ENCODE measurements at regions not wholly inside any gene's neighbourhood (a gene's known extent, or its start where the extent isn't known, plus 50 kb on each side); places are given as distances from the start of the nearest gene placed in this dataset.

GRCh38 chr6:93083337-93084230, 335.8 kb downstream of the EPHA7 start:
- Histone ChIP-seq H2BK15ac (ENCODE audit: low read length) (no peak overlapping the region), H2BK20ac (ENCODE audit: low read length) (no peak overlapping the region), H3K14ac (ENCODE audit: insufficient read length) (no peak overlapping the region), H3K4me3 (ENCODE audit: extremely low read depth in 1 of 4, insufficient read depth in 2 of 4, low read depth in 3 of 4, low read length in 4 of 4) (no peak overlapping the region), H3K4ac (replicated peaks; ENCODE audit: insufficient read length, low read depth, low read length) (no peak overlapping the region), H2AK5ac (ENCODE audit: low read depth, low read length) (no peak overlapping the region), H3K27me3 (replicated peaks in 1 of 4; ENCODE audit: control insufficient read depth in 3 of 4, extremely low read depth in 1 of 4, insufficient read depth in 3 of 4, low read length in 3 of 4) (no peaks in the 10 kb centered on the region), H3K36me3 (ENCODE audit: control insufficient read depth in 2 of 4, insufficient read depth in 4 of 4, low read length in 3 of 4) (no peaks in the 10 kb centered on the region), H3K4me2 (ENCODE audit: insufficient read depth in 1 of 2, low read depth in 2 of 2, low read length in 2 of 2) (no peak overlapping the region), H2BK120ac (replicated peaks; ENCODE audit: low read depth, low read length) (no peak overlapping the region), H3K23me2 (ENCODE audit: low read depth, low read length) (no peaks in the 10 kb centered on the region), H3K23ac (ENCODE audit: insufficient read length) (no peak overlapping the region), H3K9me3 (ENCODE audit: insufficient read depth in 2 of 2, low read depth in 1 of 2, low read length in 1 of 2) (no peaks in the 10 kb centered on the region), H3K79me1 (ENCODE audit: low read depth, low read length) (no peaks in the 10 kb centered on the region), H3K27ac (ENCODE audit: low read depth, low read length) (no peak overlapping the region), H2BK5ac (ENCODE audit: low read depth, low read length) (no peak overlapping the region), H3K56ac (replicated peaks; ENCODE audit: insufficient read length, low read depth, low read length) (no peak overlapping the region), H2AFZ (ENCODE audit: low read length) (no peak overlapping the region), H3K9ac (replicated peaks in 1 of 4; ENCODE audit: extremely low read depth in 1 of 4, low read depth in 3 of 4, low read length in 3 of 4) (no peak overlapping the region), H4K91ac (replicated peaks; ENCODE audit: insufficient read length, low read length) (no peak overlapping the region), H4K5ac (ENCODE audit: insufficient read length, low read depth, low read length) (no peak overlapping the region), H4K8ac (ENCODE audit: extremely low read depth, insufficient read depth, low read length) (no peak overlapping the region), H2BK12ac (ENCODE audit: low read depth, low read length) (no peak overlapping the region), H4K20me1 (replicated peaks in 1 of 2; ENCODE audit: control insufficient read depth in 1 of 2, insufficient read depth in 2 of 2, low read length in 2 of 2) (no peaks in the 10 kb centered on the region), H3K4me1 (replicated peaks in 1 of 4; ENCODE audit: control insufficient read depth in 3 of 4, insufficient read depth in 4 of 4, low read length in 3 of 4) (peaks cover 0 to 9% (median under 1%) of the 10 kb centered on the region in 4 experiments; a peak in 2 of 7 replicates), H3K18ac (ENCODE audit: extremely low read depth, low read length) (no peak overlapping the region), H3K79me2 (ENCODE audit: control insufficient read depth in 1 of 2, insufficient read depth in 2 of 2, low read length in 2 of 2) (no peaks in the 10 kb centered on the region)
- ChIA-PET POLR2A (ENCODE audit: partially characterized antibody) (no interaction called here), CTCF (ENCODE audit: partially characterized antibody) (interaction anchor here (0.6 kb wide), 1 partner anchor 20 kb away, joined by 3 read pairs; no protein-coding TSS in a partner anchor)
- 83% methylated on average over 1 of the region's 1 CpG; no CpG with 5 or more reads in 1 of the 2 experiments for WGBS, 2 experiments (ENCODE audit: extremely low coverage in 1 of 2, insufficient coverage in 1 of 2, insufficient read length in 1 of 2, insufficient replicate concordance in 2 of 2, low coverage in 1 of 2, low lambda C conversion rate in 2 of 2, missing lambda C conversion rate in 1 of 2)
- no peak for DNase-seq (ENCODE audit: low read depth in 1 of 2, low spot score in 2 of 2)
- FAIRE-seq: no peak
- no peak for TF ChIP-seq ZNF274 (IDR thresholded peaks at IDR 0.05; ENCODE audit: borderline replicate concordance, extremely low read depth, low read length)
- TF ChIP-seq TAF1 (IDR thresholded peaks at IDR 0.05; ENCODE audit: low read depth, low read length): no peak
- TF ChIP-seq USF2 (IDR thresholded peaks at IDR 0.05; ENCODE audit: low read length): no peak
- TF ChIP-seq BCL11A (IDR thresholded peaks at IDR 0.05; ENCODE audit: low read depth in 2 of 2, low read length in 2 of 2): no peak
- no peak for TF ChIP-seq ASH2L (IDR thresholded peaks at IDR 0.05; ENCODE audit: low read length)
- no peak for TF ChIP-seq KDM4A (IDR thresholded peaks at IDR 0.05; ENCODE audit: low read depth, low read length, severe bottlenecking)
- TF ChIP-seq TAF7 (optimal IDR thresholded peaks at IDR 0.05; ENCODE audit: borderline replicate concordance, low read depth, low read length): no peak
- TF ChIP-seq, protein P1, sequence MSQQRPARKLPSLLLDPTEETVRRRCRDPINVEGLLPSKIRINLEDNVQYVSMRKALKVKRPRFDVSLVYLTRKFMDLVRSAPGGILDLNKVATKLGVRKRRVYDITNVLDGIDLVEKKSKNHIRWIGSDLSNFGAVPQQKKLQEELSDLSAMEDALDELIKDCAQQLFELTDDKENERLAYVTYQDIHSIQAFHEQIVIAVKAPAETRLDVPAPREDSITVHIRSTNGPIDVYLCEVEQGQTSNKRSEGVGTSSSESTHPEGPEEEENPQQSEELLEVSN (IDR thresholded peaks at IDR 0.05): no peak
- no peak for TF ChIP-seq SIRT6 (IDR thresholded peaks at IDR 0.05; ENCODE audit: low read length)
- TF ChIP-seq CTBP2 (IDR thresholded peaks at IDR 0.05; ENCODE audit: borderline replicate concordance, insufficient read depth, insufficient read length, low read length): no peak
- TF ChIP-seq BACH1 (IDR thresholded peaks at IDR 0.05; ENCODE audit: low read length): no peak

Data from H1 (cell line).